RCC 7860 (cell line): ENCODE measurements at regions not wholly inside any gene's neighbourhood (a gene's known extent, or its start where the extent isn't known, plus 50 kb on each side); places are given as distances from the start of the nearest gene placed in this dataset.
"Not testable (repeated sequence)": the region's sequence is repeated elsewhere in the genome, so short reads cannot be mapped to it uniquely, and the experiment has no call there.

Experiments
- DNase-seq: peaks from one replicate; pipeline ENCODE4 v3.0.0-alpha.2; 2015; ENCODE audit warnings: low spot score
- FAIRE-seq: peaks from 2 replicates; lab custom pipeline; 2012; peaks lifted over from hg19 to GRCh38; lab: Jason Lieb, UNC

DNA sequence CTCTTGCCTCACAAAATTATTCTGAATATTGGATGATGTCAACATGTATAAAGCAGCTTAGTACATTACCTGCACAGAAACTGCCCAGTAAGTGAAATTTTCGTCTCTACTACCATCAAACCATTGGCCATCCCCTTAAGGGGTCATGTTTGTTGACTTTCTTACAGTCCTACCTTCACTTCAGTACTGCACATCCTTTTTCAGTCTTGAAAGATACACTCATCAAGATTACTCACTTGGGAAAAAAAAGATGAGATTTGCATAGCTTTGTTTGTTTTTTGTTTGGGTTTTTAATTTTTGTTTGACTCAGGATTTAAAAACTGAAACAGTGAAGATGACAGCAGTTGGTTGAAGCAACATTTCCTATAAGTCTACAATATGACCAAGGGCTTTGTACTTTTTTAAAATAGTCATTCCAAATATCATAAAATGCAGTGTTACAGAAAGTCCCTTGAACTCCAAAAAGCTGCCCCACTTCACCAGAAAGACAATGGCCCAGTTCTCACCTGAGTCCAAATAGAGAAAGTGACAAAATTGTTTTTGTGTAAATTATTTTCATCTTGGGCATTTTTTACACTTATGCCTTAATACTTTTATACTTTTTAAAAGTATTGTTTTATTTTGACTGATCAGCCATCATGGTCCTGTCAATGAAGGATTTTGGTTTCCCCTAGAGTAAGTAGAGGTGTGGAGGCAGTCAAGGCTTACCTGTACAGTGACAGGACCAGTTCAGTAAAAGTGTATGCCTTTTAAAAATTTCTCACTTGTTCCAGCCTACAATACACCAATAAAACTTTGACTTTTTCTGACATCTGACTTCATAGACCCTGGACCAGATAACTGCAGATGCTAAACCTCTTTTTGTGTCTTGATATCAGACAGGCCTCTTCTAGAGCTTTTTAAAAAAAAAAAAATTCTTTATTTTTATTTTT is 59.7 kb upstream of the EDA2R start:
- no peak for FAIRE-seq

GRCh38 chrX:66692512-66692911 is 53.6 kb upstream of the EDA2R start:
- FAIRE-seq, DNase-seq: not testable (repeated sequence)

More for the DNA sequence above, 59.7 kb upstream of the EDA2R start:
- no peak for DNase-seq
